ENCODE measurements at regions not wholly inside any gene's neighbourhood (a gene's known extent, or its start where the extent isn't known, plus 50 kb on each side); places are given as distances from the start of the nearest gene placed in this dataset.

GRCh38 chr5:104218200-104218599 lies 655.6 kb upstream of the NUDT12 start:
- TF ChIP-seq CTCF (conservative IDR thresholded peaks at IDR 0.05) (no peak), ZFX (IDR thresholded peaks at IDR 0.05) (no peak)
